ENCODE measurements at regions not wholly inside any gene's neighbourhood (a gene's known extent, or its start where the extent isn't known, plus 50 kb on each side); places are given as distances from the start of the nearest gene placed in this dataset.

GRCh38 chrX:69386681-69387080, 117.4 kb upstream of the NALF2 start:
- no peak for TF ChIP-seq CREB1 (IDR thresholded peaks at IDR 0.05; ENCODE audit: low read depth)
- TF ChIP-seq TCF12 (IDR thresholded peaks at IDR 0.05; ENCODE audit: low read depth) = no peak
- TF ChIP-seq CEBPB (IDR thresholded peaks at IDR 0.05) = no peak
- no peak for TF ChIP-seq REST (IDR thresholded peaks at IDR 0.05; ENCODE audit: low read depth)
- TF ChIP-seq EP300 (IDR thresholded peaks at IDR 0.05; ENCODE audit: borderline replicate concordance) = no peak
- no peak for TF ChIP-seq YY1 (IDR thresholded peaks at IDR 0.05; ENCODE audit: low read depth)
- no peak for TF ChIP-seq TAF1 (IDR thresholded peaks at IDR 0.05; ENCODE audit: low read depth)
- TF ChIP-seq MAX (IDR thresholded peaks at IDR 0.05) = no peak
- no peak for TF ChIP-seq RAD21 (IDR thresholded peaks at IDR 0.05; ENCODE audit: low read depth)
- no peak for TF ChIP-seq FOXM1 (IDR thresholded peaks at IDR 0.05; ENCODE audit: borderline replicate concordance, low read depth)

Data from Ishikawa (cell line).